ENCODE measurements at regions not wholly inside any gene's neighbourhood (a gene's known extent, or its start where the extent isn't known, plus 50 kb on each side); places are given as distances from the start of the nearest gene placed in this dataset.

DNA sequence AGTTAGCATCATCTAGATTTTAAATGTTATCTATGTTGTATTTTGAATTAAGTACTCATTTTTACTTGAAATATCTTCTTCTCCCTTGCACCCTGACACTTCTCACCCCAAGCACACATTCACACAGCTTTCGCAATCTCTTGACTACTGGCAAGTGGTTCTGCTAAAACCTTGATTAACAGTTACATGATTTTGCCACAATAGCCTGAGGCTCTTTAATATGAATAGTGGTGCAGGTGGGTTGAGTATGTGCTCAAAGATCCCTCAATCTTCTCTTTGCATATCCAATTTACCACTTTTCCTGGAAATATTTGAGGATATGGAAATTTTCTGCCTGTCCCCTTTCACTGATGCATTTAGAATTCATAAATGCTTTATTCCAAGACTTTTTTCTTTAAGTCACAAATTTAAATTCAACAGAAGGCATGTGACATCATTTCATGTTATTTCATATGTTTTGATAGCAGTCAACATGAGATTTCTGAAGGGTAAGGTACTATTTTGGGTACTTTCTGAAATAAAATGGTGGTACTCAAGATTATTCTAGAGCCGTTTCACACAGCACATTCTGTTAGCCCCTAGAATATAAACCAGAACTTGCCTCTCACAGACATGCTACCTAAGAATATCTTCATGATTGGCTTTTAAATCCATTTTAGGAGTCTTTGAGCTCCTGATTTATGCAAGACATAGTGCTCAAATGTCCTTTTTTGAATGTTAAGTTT, 339.7 kb downstream of the RPRM start:
- no peak for TF ChIP-seq POLR2AphosphoS5 (IDR thresholded peaks at IDR 0.05)
- TF ChIP-seq, protein P1, sequence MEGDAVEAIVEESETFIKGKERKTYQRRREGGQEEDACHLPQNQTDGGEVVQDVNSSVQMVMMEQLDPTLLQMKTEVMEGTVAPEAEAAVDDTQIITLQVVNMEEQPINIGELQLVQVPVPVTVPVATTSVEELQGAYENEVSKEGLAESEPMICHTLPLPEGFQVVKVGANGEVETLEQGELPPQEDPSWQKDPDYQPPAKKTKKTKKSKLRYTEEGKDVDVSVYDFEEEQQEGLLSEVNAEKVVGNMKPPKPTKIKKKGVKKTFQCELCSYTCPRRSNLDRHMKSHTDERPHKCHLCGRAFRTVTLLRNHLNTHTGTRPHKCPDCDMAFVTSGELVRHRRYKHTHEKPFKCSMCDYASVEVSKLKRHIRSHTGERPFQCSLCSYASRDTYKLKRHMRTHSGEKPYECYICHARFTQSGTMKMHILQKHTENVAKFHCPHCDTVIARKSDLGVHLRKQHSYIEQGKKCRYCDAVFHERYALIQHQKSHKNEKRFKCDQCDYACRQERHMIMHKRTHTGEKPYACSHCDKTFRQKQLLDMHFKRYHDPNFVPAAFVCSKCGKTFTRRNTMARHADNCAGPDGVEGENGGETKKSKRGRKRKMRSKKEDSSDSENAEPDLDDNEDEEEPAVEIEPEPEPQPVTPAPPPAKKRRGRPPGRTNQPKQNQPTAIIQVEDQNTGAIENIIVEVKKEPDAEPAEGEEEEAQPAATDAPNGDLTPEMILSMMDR (IDR thresholded peaks at IDR 0.05): no peak
